ENCODE measurements at regions not wholly inside any gene's neighbourhood (a gene's known extent, or its start where the extent isn't known, plus 50 kb on each side); places are given as distances from the start of the nearest gene placed in this dataset.

GRCh38 chr4:125445525-125445924 lies 130.8 kb downstream of the FAT4 start:
- no peak overlapping the region for H3K27ac ChIP-seq
- POLR2A ChIA-PET (ENCODE audit: low non-redundant PET), result no interaction called here
- DNase-seq (ENCODE audit: low spot score), result no peak
- TF ChIP-seq, protein P1, sequence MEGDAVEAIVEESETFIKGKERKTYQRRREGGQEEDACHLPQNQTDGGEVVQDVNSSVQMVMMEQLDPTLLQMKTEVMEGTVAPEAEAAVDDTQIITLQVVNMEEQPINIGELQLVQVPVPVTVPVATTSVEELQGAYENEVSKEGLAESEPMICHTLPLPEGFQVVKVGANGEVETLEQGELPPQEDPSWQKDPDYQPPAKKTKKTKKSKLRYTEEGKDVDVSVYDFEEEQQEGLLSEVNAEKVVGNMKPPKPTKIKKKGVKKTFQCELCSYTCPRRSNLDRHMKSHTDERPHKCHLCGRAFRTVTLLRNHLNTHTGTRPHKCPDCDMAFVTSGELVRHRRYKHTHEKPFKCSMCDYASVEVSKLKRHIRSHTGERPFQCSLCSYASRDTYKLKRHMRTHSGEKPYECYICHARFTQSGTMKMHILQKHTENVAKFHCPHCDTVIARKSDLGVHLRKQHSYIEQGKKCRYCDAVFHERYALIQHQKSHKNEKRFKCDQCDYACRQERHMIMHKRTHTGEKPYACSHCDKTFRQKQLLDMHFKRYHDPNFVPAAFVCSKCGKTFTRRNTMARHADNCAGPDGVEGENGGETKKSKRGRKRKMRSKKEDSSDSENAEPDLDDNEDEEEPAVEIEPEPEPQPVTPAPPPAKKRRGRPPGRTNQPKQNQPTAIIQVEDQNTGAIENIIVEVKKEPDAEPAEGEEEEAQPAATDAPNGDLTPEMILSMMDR (conservative IDR thresholded peaks at IDR 0.05; ENCODE audit: low read depth), result no peak
- CTCF ChIA-PET, result no interaction called here

GRCh38 chr4:125447551-125448290 lies 133.0 kb downstream of the FAT4 start:
- CTCF ChIA-PET, result no interaction called here
- H3K27ac ChIP-seq, result no peak overlapping the region
- DNase-seq (ENCODE audit: low spot score), result no peak
- POLR2A ChIA-PET (ENCODE audit: low non-redundant PET), result no interaction called here
- TF ChIP-seq, protein P1 (conservative IDR thresholded peaks at IDR 0.05; ENCODE audit: low read depth), result no peak

- TF ChIP-seq, protein P1 (conservative IDR thresholded peaks at IDR 0.05; ENCODE audit: low read depth), result no peak
- no peak for DNase-seq (ENCODE audit: low spot score)
- H3K27ac ChIP-seq, result no peak overlapping the region
- ChIA-PET CTCF (no interaction called here), POLR2A (ENCODE audit: low non-redundant PET) (no interaction called here)
Observed at GRCh38 chr4:125456075-125456474, 141.3 kb downstream of the FAT4 start.

DNA sequence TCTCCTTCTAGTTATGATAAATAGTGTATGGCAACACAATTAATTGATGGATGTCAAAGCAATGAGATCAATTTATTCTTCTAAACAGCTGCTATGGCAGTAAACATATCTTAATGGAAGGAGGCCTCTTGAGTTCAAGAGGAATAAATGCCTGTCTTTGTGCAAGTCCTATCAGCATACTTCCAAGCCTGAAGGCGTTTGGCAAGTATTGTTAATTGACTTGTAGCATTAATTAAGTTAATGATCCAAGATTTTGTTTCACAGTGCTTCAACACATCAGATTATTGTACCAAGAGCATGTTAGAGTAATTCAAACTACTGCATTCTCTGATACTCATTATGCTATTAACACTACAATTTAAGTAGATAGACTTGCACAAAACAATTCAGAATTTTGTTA lies 144.8 kb downstream of the FAT4 start:
- H3K27ac ChIP-seq, result no peak overlapping the region
- TF ChIP-seq, protein P1 (conservative IDR thresholded peaks at IDR 0.05; ENCODE audit: low read depth), result no peak
- ChIA-PET CTCF (no interaction called here), POLR2A (ENCODE audit: low non-redundant PET) (no interaction called here)
- no peak for DNase-seq (ENCODE audit: low spot score)

- no peak overlapping the region for H3K27ac ChIP-seq
- no peak for DNase-seq (ENCODE audit: low spot score)
- TF ChIP-seq, protein P1 (conservative IDR thresholded peaks at IDR 0.05; ENCODE audit: low read depth), result no peak
- ChIA-PET POLR2A (ENCODE audit: low non-redundant PET) (no interaction called here), CTCF (interaction anchor here (0.6 kb wide), 1 partner anchor 315 kb away, joined by 3 read pairs; no protein-coding TSS in a partner anchor)
Observed at GRCh38 chr4:125461676-125462363, 147.1 kb downstream of the FAT4 start.

GRCh38 chr4:125464146-125464545 lies 149.4 kb downstream of the FAT4 start:
- ChIA-PET CTCF (no interaction called here), POLR2A (ENCODE audit: low non-redundant PET) (no interaction called here)
- DNase-seq (ENCODE audit: low spot score), result no peak
- no peak overlapping the region for H3K27ac ChIP-seq
- TF ChIP-seq, protein P1 (conservative IDR thresholded peaks at IDR 0.05; ENCODE audit: low read depth), result no peak

All from RWPE1 (cell line).